HuH-7.5 (cell line): ENCODE measurements at regions not wholly inside any gene's neighbourhood (a gene's known extent, or its start where the extent isn't known, plus 50 kb on each side); places are given as distances from the start of the nearest gene placed in this dataset.

Experiments
- DNase-seq: peaks from one replicate; pipeline ENCODE4 v3.0.0; 2011; ENCODE audit warnings: low spot score

- DNase-seq: no peak
Measured at GRCh38 chr9:106613250-106613737, 249.7 kb upstream of the ZNF462 start.

- DNase-seq: no peak
Measured at GRCh38 chr9:106615118-106615889, 247.7 kb upstream of the ZNF462 start.

GRCh38 chr9:106616026-106616425, 246.9 kb upstream of the ZNF462 start:
- DNase-seq: no peak

DNA sequence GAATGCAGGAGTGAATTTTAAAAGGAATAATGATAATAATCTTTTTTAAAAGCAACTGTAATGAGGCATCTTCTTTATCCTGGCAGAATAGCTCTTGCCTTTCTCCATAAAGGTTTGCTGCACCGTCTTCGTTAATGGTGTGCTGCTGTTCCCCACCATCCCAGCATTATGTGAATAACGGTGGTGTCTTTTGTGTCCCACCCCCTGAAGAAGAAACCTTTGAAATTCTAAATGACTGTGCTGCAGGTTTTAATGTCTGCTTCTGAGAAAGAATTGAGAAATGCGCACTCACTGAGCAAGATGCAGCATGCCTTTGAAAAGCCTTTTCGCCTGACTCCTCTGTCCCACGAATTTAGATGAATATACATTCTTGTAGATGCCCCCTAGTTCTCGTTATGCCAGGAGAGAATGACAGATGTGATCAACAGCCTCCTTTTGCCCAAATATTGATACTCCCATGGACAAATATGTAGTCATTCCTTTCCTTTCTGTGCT, 246.1 kb upstream of the ZNF462 start:
- DNase-seq: no peak

- no peak for DNase-seq
Measured at GRCh38 chr9:106619211-106619610, 243.8 kb upstream of the ZNF462 start.

GRCh38 chr9:106620081-106620480, 242.9 kb upstream of the ZNF462 start:
- no peak for DNase-seq

DNA sequence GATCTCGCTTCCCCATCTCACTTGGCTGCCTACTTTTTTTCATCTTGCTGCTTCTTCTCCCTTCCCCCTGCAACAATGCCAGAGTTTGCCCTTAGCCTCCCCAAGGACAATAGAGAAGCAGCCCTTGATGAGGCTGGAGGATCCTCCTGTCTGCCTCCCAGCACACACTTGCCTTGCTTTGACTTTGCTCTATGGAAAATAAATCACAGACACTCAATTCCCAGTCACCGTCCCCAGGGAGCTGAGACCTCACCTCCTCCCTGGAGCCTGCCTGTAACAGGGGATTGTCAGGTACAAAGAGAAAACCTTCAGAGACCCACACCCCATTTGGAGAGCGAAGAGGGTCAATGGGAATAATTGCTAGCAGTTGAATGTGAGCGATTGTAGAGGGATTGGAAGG, 242.1 kb upstream of the ZNF462 start:
- no peak for DNase-seq

DNA sequence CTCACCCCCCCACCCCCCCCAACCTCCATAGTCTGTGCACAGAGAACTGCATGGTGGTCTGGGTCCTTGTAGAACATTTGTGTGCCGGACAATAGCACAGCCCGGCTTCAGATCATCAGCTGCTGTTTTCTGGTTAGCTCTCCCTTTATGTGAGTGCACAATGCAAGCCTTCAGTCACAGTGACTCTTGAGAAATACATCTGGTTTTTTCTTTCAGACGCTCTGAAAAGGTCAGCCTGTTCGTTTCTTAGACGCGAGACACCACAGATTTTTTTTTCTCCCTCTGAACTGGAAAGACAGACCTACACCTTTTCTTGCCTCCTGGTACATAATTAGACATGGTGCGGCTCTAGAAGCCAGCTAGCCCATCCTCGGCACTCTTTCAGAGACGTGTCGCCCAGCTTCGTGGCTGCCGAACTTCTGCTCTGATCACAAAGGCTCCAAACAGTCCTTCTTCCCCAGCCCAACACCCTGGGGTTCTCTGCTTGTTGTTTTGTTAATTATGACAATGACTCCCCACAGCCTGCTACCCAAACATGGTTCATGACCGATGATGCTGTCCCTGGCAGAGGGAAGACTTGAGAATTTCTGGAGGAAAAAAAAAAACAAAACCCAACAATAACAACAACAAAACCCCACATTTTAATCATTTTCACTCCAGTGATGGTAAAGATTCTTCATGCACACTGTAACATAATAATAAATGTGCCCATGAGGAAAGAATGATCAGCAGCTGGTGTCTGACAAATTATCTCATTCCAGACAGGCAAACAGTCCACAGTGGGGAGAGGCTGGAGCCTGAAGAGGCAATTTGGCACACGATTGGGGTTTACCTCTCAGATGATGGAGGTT, 241.4 kb upstream of the ZNF462 start:
- DNase-seq: no peak

DNA sequence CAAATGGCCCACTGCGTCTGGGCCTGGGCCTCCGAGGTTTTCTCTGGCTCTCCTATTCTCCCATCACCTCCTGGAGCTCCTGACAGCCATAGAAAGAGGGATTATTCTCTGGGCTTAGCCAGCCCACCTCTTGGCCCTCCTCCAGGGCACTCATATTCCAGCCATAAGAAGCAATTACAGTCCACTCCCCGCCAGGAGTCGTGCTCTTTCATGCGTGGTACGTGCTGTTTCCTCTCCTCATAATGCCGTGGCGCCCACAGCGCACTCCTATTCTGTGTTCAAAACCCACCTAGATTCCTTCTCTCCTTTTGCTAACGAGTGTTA, 240.8 kb upstream of the ZNF462 start:
- DNase-seq: no peak

- DNase-seq: no peak
Measured at GRCh38 chr9:106623558-106623957, 239.4 kb upstream of the ZNF462 start.

- no peak for DNase-seq
Measured at GRCh38 chr9:106625259-106625789, 237.6 kb upstream of the ZNF462 start.

DNA sequence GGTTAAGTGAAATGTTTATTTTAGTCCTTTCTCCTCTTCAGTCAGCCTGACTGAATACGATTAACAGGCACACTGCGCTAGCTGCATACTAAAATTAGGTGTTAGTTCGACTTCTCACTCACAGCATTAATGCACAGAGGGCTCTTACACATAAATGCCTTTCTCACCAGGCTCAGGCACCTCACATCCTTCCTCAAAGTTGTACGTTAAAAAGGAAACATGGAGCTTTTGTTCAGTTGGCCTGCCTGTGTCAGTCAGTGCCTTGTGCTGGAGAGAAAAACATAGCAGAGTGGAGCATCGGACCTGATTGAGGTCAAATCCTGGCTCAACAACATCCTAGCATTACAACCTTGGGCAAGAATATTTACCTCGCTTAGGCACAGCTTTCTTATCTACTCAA, 236.0 kb upstream of the ZNF462 start:
- no peak for DNase-seq

GRCh38 chr9:106632621-106633020, 230.3 kb upstream of the ZNF462 start:
- DNase-seq: no peak

DNA sequence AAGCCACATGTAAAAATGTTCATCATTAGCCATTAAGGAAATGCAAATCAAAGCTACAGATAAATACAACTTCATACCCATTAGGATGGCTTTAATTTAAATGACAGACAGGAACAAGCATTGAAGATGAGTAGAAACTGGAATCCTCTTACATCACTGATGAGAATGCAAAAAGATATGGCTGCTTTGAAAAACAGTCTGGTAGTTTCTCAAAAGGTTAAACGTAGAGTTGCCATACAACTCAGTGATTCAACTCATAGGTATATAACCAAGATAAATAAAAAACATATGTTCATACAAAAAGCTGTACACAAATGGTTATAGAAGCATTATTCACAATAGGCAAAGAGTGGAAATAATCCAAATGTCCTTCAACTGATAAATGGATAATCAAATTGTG, 228.8 kb upstream of the ZNF462 start:
- DNase-seq: no peak

GRCh38 chr9:106634641-106635040, 228.3 kb upstream of the ZNF462 start:
- DNase-seq: no peak

DNA sequence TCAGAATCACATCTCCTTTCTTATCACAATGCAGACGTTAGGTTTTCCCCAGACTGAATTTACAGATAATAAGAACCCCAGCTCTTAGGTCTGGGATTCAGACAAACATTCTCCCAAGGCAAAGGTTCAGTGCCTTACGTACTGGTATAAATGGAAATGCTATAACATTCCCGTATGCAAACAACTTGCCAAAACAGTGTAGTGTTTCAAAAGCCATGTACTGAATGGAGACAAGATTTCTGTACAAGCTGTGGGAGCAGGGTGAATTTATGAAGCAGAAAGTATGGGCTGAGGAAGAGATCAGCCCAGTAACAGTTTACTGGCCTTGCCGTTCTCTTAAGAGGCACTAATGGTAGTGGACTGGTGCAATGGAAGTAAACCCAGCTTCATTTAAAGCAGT, 225.5 kb upstream of the ZNF462 start:
- no peak for DNase-seq

GRCh38 chr9:106639873-106640568, 222.9 kb upstream of the ZNF462 start:
- no peak for DNase-seq

DNA sequence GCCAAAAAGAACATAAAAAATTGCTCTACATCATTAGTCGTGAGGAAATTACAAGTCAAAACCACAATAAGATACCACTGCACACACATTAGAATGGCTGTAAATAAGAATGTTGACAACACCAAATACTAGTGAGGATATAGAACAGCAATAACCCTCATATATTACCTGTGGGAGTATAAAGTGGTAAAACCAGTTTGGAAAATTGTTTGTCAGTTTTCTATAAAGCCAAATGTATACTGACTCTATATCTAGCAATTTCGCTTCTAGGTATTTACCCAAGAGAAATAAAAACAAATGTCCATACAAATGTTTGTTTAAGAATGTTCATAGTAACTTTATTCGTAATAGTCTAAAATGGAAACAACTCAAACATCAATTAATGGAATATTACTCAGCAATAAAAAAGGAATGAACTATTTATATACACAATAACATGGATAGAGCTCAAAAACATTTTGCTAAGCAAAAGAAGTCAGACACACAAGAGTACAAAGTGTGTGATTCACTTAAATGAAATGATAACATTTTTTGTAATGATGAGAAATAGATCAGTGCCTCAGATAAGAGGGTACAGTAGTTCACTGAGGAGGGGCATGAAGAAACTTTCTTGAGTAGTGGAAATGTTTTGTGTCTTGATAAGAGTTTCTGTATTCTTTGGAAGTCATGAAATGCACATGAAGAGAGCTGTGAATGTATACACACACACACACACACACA, 219.6 kb upstream of the ZNF462 start:
- no peak for DNase-seq

DNA sequence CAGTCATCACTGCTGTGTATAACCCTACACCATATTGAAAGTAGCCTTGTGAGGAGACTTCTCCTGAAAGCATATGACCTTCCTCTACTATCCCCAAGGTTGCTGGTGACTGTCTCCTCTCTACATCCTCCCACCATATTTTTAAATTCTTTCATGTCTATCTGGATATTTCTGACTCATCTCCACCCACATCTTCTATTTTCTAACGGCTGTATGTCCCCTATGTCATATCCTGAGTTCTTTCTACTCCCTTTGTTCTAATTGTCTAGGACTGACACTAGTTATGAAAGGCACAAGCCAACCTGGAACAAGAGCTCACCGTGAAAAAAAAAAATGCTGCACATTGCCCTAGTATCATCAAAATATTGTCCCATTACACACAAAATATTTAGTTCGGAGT, 218.3 kb upstream of the ZNF462 start:
- no peak for DNase-seq

DNA sequence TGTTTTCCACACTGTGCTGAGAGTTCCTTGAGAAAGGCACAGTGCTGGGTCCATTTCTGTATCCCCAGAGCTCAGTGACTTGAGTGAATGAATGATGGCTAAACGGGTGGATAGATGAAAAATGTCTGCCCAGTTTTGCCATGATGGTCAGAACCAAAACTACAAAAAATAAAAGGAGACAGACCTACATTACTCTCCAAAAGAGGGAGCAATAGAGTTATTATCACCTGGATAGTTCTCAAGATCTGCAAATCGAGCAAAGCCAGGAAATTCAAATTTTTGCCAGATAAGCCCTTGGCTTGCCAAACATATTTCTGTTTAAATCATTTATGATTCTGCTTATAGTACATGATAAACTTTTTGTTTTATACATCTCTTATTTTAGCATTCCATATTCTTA, 214.2 kb upstream of the ZNF462 start:
- no peak for DNase-seq

DNA sequence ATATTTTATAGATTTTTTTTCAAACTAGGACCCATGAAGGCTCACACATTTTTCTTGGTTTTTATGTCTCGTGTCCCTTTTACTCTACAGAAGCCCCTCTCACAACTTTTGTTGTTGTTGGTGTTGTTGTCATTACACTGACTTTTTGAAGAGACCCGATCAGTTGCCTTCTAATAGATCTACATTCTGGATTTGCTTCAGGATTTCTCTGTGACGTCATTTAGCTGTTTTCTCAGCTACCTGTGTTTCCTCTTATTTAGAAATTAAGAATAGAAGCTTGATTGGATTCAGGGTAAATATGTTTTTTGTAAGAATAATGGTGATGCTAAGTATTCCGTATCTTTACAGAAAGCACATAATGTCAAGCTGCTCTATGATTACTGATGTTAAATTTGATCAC, 213.3 kb upstream of the ZNF462 start:
- DNase-seq: no peak

GRCh38 chr9:106653213-106653612, 209.8 kb upstream of the ZNF462 start:
- DNase-seq: no peak
